Gastroesophageal sphincter (tissue), 4 donors: ENCODE measurements at regions not wholly inside any gene's neighbourhood (a gene's known extent, or its start where the extent isn't known, plus 50 kb on each side); places are given as distances from the start of the nearest gene placed in this dataset.
"Not testable (repeated sequence)": the region's sequence is repeated elsewhere in the genome, so short reads cannot be mapped to it uniquely, and the experiment has no call there.

Experiments
- ATAC-seq: fragments of 150-250 bp; one replicate; pipeline ENCODE4 v1.9.1; 2016; ENCODE audit warnings: mild to moderate bottlenecking, moderate library complexity
- H3K27ac ChIP-seq, 4 donors: fragments of 200-600 bp; sonication (generic) in 3 of 4; 1 replicate in 3 of 4; 2 replicates in 1 of 4; pipeline ENCODE4 v1.5.1; 2016 to 2019
- H3K27me3 ChIP-seq: fragments of 200-600 bp; sonication (generic); one replicate; pipeline ENCODE4 v1.5.1; 2019
- H3K36me3 ChIP-seq, 2 donors: fragments of 200-600 bp; sonication (generic); one replicate each; pipeline ENCODE4 v1.5.1; 2019; ENCODE audit warnings: control low read depth in 1 of 2
- H3K4me1 ChIP-seq, 3 donors: fragments of 200-600 bp; sonication (generic); 1 replicate in 2 of 3; 2 replicates in 1 of 3; pipeline ENCODE4 v1.5.1; 2016 to 2019; ENCODE audit warnings: control low read depth in 2 of 3
- H3K4me3 ChIP-seq, 2 donors: fragments of 200-600 bp; sonication (generic); one replicate each; pipeline ENCODE4 v1.5.1; 2019; ENCODE audit warnings: mild to moderate bottlenecking in 1 of 2, moderate library complexity in 1 of 2
- H3K9me3 ChIP-seq, 3 donors: fragments of 200-600 bp; sonication (generic); one replicate each; pipeline ENCODE4 v1.5.1; 2017 to 2019; ENCODE audit warnings: control low read depth in 2 of 3
- CTCF ChIP-seq, 4 experiments: fragments of 200-600 bp in 2 of 4; fragments of 450-650 bp in 2 of 4; sonication (generic) in 1 of 4; IDR thresholded peaks; one replicate each; pipeline ENCODE4 v1.5.1; 2017 to 2019; ENCODE audit warnings: antibody characterized with exemption in 4 of 4, mild to moderate bottlenecking in 2 of 4, moderate library complexity in 2 of 4
- EP300 ChIP-seq: sonication (generic); formaldehyde crosslinking; IDR thresholded peaks from one replicate; pipeline ENCODE4 v1.6.1; 2017; ENCODE audit warnings: antibody characterized with exemption, mild to moderate bottlenecking
- POLR2A ChIP-seq, 2 donors: fragments of 450-650 bp; IDR thresholded peaks; one replicate each; pipeline ENCODE4 v1.6.1; 2017; ENCODE audit warnings: antibody characterized with exemption in 2 of 2, mild to moderate bottlenecking in 2 of 2, moderate library complexity in 1 of 2
- POLR2AphosphoS5 ChIP-seq: sonication (generic); formaldehyde crosslinking; IDR thresholded peaks from one replicate; pipeline ENCODE4 v1.6.1; 2017; ENCODE audit warnings: antibody characterized with exemption
- WGBS, 2 donors: methylation state at CpG; one replicate each; pipeline ENCODE4 v1.1.5; 2018; ENCODE audit warnings: low coverage in 1 of 2; 5-methylcytosine and 5-hydroxymethylcytosine counted together

DNA sequence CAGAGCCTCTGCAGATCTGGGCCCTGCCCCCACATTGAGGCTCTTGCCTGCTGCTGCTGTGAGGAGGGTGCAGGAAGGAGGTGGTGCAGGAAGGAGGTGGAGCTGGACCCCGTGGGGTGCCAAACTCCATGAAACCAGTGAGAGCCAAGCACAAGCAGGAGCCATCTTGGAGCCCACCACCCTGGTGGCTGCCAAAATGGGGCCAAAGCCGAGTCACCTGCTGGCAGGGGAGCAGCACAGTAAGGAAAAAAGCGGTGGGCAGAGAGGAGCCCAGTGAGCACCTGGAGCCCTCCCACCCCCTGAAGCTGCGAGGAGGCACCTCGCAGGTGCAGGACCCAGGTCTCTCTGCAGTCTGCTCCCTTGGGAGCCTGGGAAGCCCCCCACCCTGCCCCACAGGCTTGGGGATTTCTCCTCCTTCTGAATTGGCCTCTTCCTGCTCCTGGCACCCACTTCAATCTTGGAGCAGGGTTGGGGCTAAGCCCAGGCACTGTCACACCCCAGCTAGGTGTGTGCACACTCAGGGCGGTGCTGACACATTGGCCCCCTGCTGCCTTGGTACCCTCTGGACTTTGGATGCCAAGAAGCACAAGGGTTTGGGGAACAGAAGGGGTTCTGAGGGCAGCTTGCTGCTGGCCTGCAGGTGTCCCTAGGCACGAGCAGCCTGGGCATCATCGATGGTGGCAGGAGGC lies 245.4 kb upstream of the LRRTM4 start:
- Histone ChIP-seq H3K36me3 (no peaks in the 10 kb centered on the region), H3K4me1 (no peaks in the 10 kb centered on the region), H3K4me3 (no peak overlapping the region), H3K27ac (no peak overlapping the region), H3K9me3 (no peaks in the 10 kb centered on the region), H3K27me3 (no peaks in the 10 kb centered on the region)
- ATAC-seq: no peak
- no CpG with 5 or more reads among the region's 8 CpGs for WGBS, 2 donors
- no peak for TF ChIP-seq CTCF (IDR thresholded peaks at IDR 0.05)
- no peak for TF ChIP-seq POLR2AphosphoS5
- no peak for TF ChIP-seq POLR2A (IDR thresholded peaks at IDR 0.05)
- no peak for TF ChIP-seq EP300

- WGBS, 2 donors: 88 to 89% methylated on average over 1 to 3 of the region's 3 CpGs
- no peaks in the 10 kb centered on the region for H3K27me3 ChIP-seq
- ATAC-seq: no peak
- H3K36me3 ChIP-seq: no peaks in the 10 kb centered on the region
- no peaks in the 10 kb centered on the region for H3K9me3 ChIP-seq
- H3K4me1 ChIP-seq: no peaks in the 10 kb centered on the region
- H3K27ac ChIP-seq: no peak overlapping the region
- no peak overlapping the region for H3K4me3 ChIP-seq
- TF ChIP-seq POLR2A (IDR thresholded peaks at IDR 0.05): no peak
Measured at GRCh38 chr2:77768508-77768907, 246.3 kb upstream of the LRRTM4 start.

DNA sequence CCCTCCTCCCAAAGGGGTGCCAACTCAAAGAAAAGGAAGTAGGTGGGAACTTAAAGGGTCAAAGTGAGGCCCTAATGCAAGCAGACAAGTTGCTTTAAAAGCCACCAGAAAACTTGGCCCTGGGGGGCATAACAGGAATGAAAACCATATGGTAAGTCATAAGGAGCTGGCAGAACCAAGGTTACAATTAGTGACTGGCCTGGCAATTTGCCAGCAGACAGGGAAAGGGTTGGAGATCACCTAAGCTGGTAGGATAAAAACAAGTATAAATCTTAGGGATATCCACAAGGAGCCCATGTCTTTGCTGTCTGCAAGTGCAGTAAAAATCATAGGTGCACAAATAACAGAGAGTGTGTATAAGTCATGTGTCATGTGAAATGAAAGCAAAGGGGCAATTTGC lies 256.7 kb upstream of the LRRTM4 start:
- Histone ChIP-seq H3K27ac (no peak overlapping the region), H3K36me3 (no peaks in the 10 kb centered on the region), H3K27me3 (no peaks in the 10 kb centered on the region), H3K4me1 (no peaks in the 10 kb centered on the region), H3K9me3 (peaks cover 0 to 4% (median 0%) of the 10 kb centered on the region in 3 donors), H3K4me3 (no peak overlapping the region)
- TF ChIP-seq EP300: no peak
- no peak for TF ChIP-seq POLR2AphosphoS5
- TF ChIP-seq CTCF (IDR thresholded peaks at IDR 0.05): no peak
- no peak for TF ChIP-seq POLR2A (IDR thresholded peaks at IDR 0.05)
- ATAC-seq: no peak

GRCh38 chr2:77793500-77793899 lies 271.3 kb upstream of the LRRTM4 start:
- H3K27ac ChIP-seq, H3K9me3 ChIP-seq, H3K36me3 ChIP-seq, H3K4me1 ChIP-seq, H3K4me3 ChIP-seq, H3K27me3 ChIP-seq, ATAC-seq: not testable (repeated sequence)
- WGBS, 2 donors: 100% methylated on average over 1 of the region's 2 CpGs; no CpG with 5 or more reads in 1 of the 2 donors

DNA sequence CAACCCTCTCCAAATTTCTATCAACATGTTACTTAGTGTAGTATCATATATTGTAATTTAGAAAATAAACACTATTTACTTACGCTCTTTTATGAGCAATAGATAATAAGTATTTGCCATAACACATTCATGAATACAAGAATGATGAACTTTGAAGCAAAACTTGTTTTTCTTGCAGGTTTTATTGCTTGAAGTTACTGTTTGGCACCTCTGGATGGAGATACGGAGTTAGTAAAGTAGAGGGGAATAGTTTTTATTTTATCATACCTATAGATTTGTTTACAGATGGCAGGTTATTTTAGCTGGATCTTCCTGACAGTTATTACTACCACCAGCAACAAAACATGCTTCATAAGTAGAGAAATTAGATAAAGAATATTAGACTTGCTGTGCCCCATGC lies 274.2 kb upstream of the LRRTM4 start:
- Histone ChIP-seq H3K27me3 (no peaks in the 10 kb centered on the region), H3K4me1 (no peaks in the 10 kb centered on the region), H3K4me3 (no peak overlapping the region), H3K36me3 (no peaks in the 10 kb centered on the region), H3K9me3 (no peaks in the 10 kb centered on the region), H3K27ac (no peak overlapping the region)
- no peak for TF ChIP-seq EP300
- TF ChIP-seq CTCF (IDR thresholded peaks at IDR 0.05): no peak
- no peak for TF ChIP-seq POLR2AphosphoS5
- no peak for TF ChIP-seq POLR2A (IDR thresholded peaks at IDR 0.05)
- ATAC-seq: no peak
- 87 to 92% methylated on average over 2 of the region's 2 CpGs for WGBS, 2 donors

DNA sequence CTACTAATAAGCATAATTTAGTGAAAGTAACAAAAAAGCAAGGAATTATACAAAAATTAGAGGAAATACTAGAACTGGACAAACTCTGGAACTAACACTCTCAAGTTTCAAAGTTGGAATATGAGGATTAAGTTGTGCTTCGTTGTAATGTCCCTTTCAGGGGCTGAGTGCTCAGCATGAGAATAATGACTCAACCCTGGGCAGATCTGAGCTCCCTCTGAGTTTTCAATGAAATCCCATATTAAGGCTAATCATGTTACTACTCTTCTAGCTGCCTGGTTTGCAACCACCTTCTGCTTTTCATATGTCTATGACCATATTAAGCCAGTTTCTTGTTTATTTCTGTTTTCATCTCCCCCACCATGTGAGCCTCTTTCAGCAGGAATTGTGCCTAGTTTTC lies 274.9 kb upstream of the LRRTM4 start:
- H3K4me3 ChIP-seq: no peak overlapping the region
- H3K27ac ChIP-seq: no peak overlapping the region
- no peaks in the 10 kb centered on the region for H3K36me3 ChIP-seq
- TF ChIP-seq EP300 (no peak), POLR2A (IDR thresholded peaks at IDR 0.05) (no peak), POLR2AphosphoS5 (no peak), CTCF (IDR thresholded peaks at IDR 0.05) (no peak)
- WGBS, 2 donors: 0% methylated on average over 1 of the region's 1 CpG
- no peaks in the 10 kb centered on the region for H3K27me3 ChIP-seq
- H3K9me3 ChIP-seq: no peaks in the 10 kb centered on the region
- no peaks in the 10 kb centered on the region for H3K4me1 ChIP-seq
- ATAC-seq: no peak
